OCI-LY1 (cell line): ENCODE measurements at regions not wholly inside any gene's neighbourhood (a gene's known extent, or its start where the extent isn't known, plus 50 kb on each side); places are given as distances from the start of the nearest gene placed in this dataset.

Experiments
- H2AFZ ChIP-seq: fragments of 200-600 bp; sonication (generic), shearing (Covaris generic); 2 replicates; pipeline ENCODE4 v1.6.0; 2014; ENCODE audit warnings: antibody characterized with exemption, mild to moderate bottlenecking, low read length
- H3F3A ChIP-seq: fragments of 200-600 bp; sonication (generic), shearing (Covaris generic); 2 replicates; pipeline ENCODE4 v1.6.0; 2014; ENCODE audit warnings: mild to moderate bottlenecking, antibody characterized with exemption, low read length, moderate library complexity; ENCODE audit not compliant: insufficient read depth
- H3K27ac ChIP-seq: fragments of 200-600 bp; sonication (generic); 2 replicates; pipeline ENCODE4 v1.5.1; 2014; ENCODE audit warnings: low read length, mixed run types, mild to moderate bottlenecking, low read depth; ENCODE audit not compliant: poor library complexity, severe bottlenecking
- H3K27me3 ChIP-seq: fragments of 200-600 bp; sonication (generic); 2 replicates; pipeline ENCODE4 v1.6.0; 2014; ENCODE audit warnings: antibody characterized with exemption, mild to moderate bottlenecking, low read length, moderate library complexity; ENCODE audit not compliant: insufficient read depth
- H3K36me3 ChIP-seq: fragments of 200-600 bp; sonication (generic); 2 replicates; pipeline ENCODE4 v1.6.1; 2014; ENCODE audit warnings: mild to moderate bottlenecking, antibody characterized with exemption, low read length, moderate library complexity, mixed read lengths; ENCODE audit not compliant: insufficient read depth
- H3K4me1 ChIP-seq: fragments of 200-600 bp; sonication (generic); 2 replicates; pipeline ENCODE4 v1.5.1; 2014; ENCODE audit warnings: mild to moderate bottlenecking, low read length, moderate library complexity; ENCODE audit not compliant: insufficient read depth, severe bottlenecking
- H3K4me2 ChIP-seq: fragments of 200-600 bp; sonication (generic), shearing (Covaris generic); 2 replicates; pipeline ENCODE4 v1.6.1; 2014; ENCODE audit warnings: low read length
- H3K4me3 ChIP-seq: fragments of 200-600 bp; sonication (generic); 2 replicates; pipeline ENCODE4 v1.5.1; 2014; ENCODE audit warnings: low read length, low read depth, mild to moderate bottlenecking, mixed read lengths; ENCODE audit not compliant: poor library complexity, severe bottlenecking
- H3K79me2 ChIP-seq: fragments of 200-600 bp; shearing (Covaris generic); 2 replicates; pipeline ENCODE4 v1.6.1; 2016; ENCODE audit warnings: mixed run types, low read length, mixed read lengths; ENCODE audit not compliant: insufficient read depth
- H3K9ac ChIP-seq: fragments of 200-600 bp; sonication (generic), shearing (Covaris generic); 2 replicates; pipeline ENCODE4 v1.6.1; 2014; ENCODE audit warnings: mild to moderate bottlenecking, low read length, mixed read lengths
- H3K9me2 ChIP-seq: fragments of 200-600 bp; sonication (generic), shearing (Covaris generic); 2 replicates; pipeline ENCODE4 v1.6.1; 2014; ENCODE audit warnings: low read depth, mild to moderate bottlenecking, low read length, mixed read lengths
- H3K9me3 ChIP-seq: fragments of 200-600 bp; shearing (Covaris generic); 2 replicates; pipeline ENCODE4 v1.6.1; 2014; ENCODE audit warnings: low read length, mixed read lengths
- H4K20me1 ChIP-seq: fragments of 200-600 bp; sonication (generic), shearing (Covaris generic); 2 replicates; pipeline ENCODE4 v1.6.0; 2016; ENCODE audit warnings: mild to moderate bottlenecking, low read length; ENCODE audit not compliant: insufficient read depth
- EZH2 ChIP-seq: fragments of 200-600 bp; sonication (generic), shearing (Covaris generic); IDR thresholded peaks from 2 replicates; pipeline ENCODE4 v1.8.0; 2017; ENCODE audit warnings: borderline replicate concordance, mixed run types, mild to moderate bottlenecking, antibody characterized with exemption, low read length, moderate library complexity, mixed read lengths
- TF ChIP-seq, protein P1 (sequence below): fragments of 200-600 bp; sonication (generic), shearing (Covaris generic); IDR thresholded peaks from 2 replicates; pipeline ENCODE4 v1.5.1; 2017; ENCODE audit warnings: mild to moderate bottlenecking, antibody characterized with exemption, low read length, moderate library complexity, mixed read lengths

- Histone ChIP-seq H4K20me1 (no peaks in the 10 kb centered on the region), H3K79me2 (no peaks in the 10 kb centered on the region), H3K4me1 (peaks cover 4% of the 10 kb centered on the region), H3K9me3 (no peaks in the 10 kb centered on the region), H2AFZ (no peak overlapping the region), H3K9me2 (no peaks in the 10 kb centered on the region), H3K9ac (no peak overlapping the region), H3K27me3 (no peaks in the 10 kb centered on the region), H3K4me2 (no peak overlapping the region), H3K36me3 (no peaks in the 10 kb centered on the region), H3F3A (no peaks in the 10 kb centered on the region), H3K4me3 (no peak overlapping the region), H3K27ac (no peak overlapping the region)
- TF ChIP-seq, protein P1, sequence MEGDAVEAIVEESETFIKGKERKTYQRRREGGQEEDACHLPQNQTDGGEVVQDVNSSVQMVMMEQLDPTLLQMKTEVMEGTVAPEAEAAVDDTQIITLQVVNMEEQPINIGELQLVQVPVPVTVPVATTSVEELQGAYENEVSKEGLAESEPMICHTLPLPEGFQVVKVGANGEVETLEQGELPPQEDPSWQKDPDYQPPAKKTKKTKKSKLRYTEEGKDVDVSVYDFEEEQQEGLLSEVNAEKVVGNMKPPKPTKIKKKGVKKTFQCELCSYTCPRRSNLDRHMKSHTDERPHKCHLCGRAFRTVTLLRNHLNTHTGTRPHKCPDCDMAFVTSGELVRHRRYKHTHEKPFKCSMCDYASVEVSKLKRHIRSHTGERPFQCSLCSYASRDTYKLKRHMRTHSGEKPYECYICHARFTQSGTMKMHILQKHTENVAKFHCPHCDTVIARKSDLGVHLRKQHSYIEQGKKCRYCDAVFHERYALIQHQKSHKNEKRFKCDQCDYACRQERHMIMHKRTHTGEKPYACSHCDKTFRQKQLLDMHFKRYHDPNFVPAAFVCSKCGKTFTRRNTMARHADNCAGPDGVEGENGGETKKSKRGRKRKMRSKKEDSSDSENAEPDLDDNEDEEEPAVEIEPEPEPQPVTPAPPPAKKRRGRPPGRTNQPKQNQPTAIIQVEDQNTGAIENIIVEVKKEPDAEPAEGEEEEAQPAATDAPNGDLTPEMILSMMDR = no peak
- no peak for TF ChIP-seq EZH2
Observed at GRCh38 chrX:121649417-121649816, 602.0 kb downstream of the GLUD2 start.

- no peaks in the 10 kb centered on the region for H3K9me2 ChIP-seq
- H3K9me3 ChIP-seq = no peaks in the 10 kb centered on the region
- no peaks in the 10 kb centered on the region for H3F3A ChIP-seq
- H3K27me3 ChIP-seq = no peaks in the 10 kb centered on the region
- H3K9ac ChIP-seq = no peak overlapping the region
- H3K36me3 ChIP-seq = no peaks in the 10 kb centered on the region
- H3K4me2 ChIP-seq = no peak overlapping the region
- TF ChIP-seq EZH2 = no peak
- TF ChIP-seq, protein P1 = no peak
- no peak overlapping the region for H2AFZ ChIP-seq
- no peaks in the 10 kb centered on the region for H4K20me1 ChIP-seq
- H3K27ac ChIP-seq = no peak overlapping the region
- H3K79me2 ChIP-seq = no peaks in the 10 kb centered on the region
- H3K4me1 ChIP-seq = no peaks in the 10 kb centered on the region
- no peak overlapping the region for H3K4me3 ChIP-seq
Observed at GRCh38 chrX:121655276-121655675, 607.9 kb downstream of the GLUD2 start.

- no peaks in the 10 kb centered on the region for H3K79me2 ChIP-seq
- TF ChIP-seq EZH2 = no peak
- TF ChIP-seq, protein P1 = no peak
- H3K4me1 ChIP-seq = peaks cover 4% of the 10 kb centered on the region
- no peak overlapping the region for H3K4me3 ChIP-seq
- H3F3A ChIP-seq = no peaks in the 10 kb centered on the region
- no peaks in the 10 kb centered on the region for H3K9me2 ChIP-seq
- H3K4me2 ChIP-seq = no peak overlapping the region
- no peak overlapping the region for H3K27ac ChIP-seq
- H4K20me1 ChIP-seq = no peaks in the 10 kb centered on the region
- H3K36me3 ChIP-seq = no peaks in the 10 kb centered on the region
- H2AFZ ChIP-seq = no peak overlapping the region
- no peaks in the 10 kb centered on the region for H3K9me3 ChIP-seq
- no peak overlapping the region for H3K9ac ChIP-seq
- H3K27me3 ChIP-seq = no peaks in the 10 kb centered on the region
Observed at GRCh38 chrX:121666171-121666570, 618.8 kb downstream of the GLUD2 start.
